ENCODE measurements at regions not wholly inside any gene's neighbourhood (a gene's known extent, or its start where the extent isn't known, plus 50 kb on each side); places are given as distances from the start of the nearest gene placed in this dataset.

DNA sequence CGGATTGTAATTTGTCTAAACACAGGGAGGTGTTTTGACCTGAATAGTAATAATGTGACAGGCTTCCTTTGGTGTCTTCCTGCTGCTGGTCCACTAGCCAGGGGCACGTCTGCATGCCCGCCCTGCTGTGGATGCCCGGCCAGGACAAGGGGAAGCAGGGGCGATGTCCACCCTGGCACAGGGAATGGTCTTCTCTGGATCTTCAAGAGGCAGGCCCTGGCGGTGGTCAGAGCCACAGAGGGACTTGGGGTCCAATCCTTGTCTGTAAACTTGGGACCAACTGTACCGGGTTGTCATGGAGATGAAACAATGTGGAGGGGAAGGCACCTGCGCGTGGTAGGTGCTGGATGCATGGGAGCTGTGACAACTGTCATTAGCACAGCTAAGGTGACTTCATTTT is 134.1 kb downstream of the RPLP1 start:
- no peak for DNase-seq
- TF ChIP-seq, protein P1, sequence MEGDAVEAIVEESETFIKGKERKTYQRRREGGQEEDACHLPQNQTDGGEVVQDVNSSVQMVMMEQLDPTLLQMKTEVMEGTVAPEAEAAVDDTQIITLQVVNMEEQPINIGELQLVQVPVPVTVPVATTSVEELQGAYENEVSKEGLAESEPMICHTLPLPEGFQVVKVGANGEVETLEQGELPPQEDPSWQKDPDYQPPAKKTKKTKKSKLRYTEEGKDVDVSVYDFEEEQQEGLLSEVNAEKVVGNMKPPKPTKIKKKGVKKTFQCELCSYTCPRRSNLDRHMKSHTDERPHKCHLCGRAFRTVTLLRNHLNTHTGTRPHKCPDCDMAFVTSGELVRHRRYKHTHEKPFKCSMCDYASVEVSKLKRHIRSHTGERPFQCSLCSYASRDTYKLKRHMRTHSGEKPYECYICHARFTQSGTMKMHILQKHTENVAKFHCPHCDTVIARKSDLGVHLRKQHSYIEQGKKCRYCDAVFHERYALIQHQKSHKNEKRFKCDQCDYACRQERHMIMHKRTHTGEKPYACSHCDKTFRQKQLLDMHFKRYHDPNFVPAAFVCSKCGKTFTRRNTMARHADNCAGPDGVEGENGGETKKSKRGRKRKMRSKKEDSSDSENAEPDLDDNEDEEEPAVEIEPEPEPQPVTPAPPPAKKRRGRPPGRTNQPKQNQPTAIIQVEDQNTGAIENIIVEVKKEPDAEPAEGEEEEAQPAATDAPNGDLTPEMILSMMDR (IDR thresholded peaks at IDR 0.05; ENCODE audit: low read depth, low read length): no peak
- Histone ChIP-seq H3K27me3 (ENCODE audit: insufficient read depth, low read depth, severe bottlenecking) (no peaks in the 10 kb centered on the region), H3K36me3 (no peaks in the 10 kb centered on the region), H3K27ac (no peak overlapping the region), H3K9me3 (ENCODE audit: severe bottlenecking) (no peaks in the 10 kb centered on the region), H3K4me3 (ENCODE audit: low read depth, low read length) (no peak overlapping the region)

GRCh38 chr15:69587723-69588426 is 135.3 kb downstream of the RPLP1 start:
- H3K9me3 ChIP-seq (ENCODE audit: severe bottlenecking): no peaks in the 10 kb centered on the region
- no peaks in the 10 kb centered on the region for H3K27me3 ChIP-seq (ENCODE audit: insufficient read depth, low read depth, severe bottlenecking)
- no peak overlapping the region for H3K27ac ChIP-seq
- no peak for DNase-seq
- no peaks in the 10 kb centered on the region for H3K36me3 ChIP-seq
- H3K4me3 ChIP-seq (ENCODE audit: low read depth, low read length): no peak overlapping the region
- TF ChIP-seq, protein P1 (IDR thresholded peaks at IDR 0.05; ENCODE audit: low read depth, low read length): no peak

DNA sequence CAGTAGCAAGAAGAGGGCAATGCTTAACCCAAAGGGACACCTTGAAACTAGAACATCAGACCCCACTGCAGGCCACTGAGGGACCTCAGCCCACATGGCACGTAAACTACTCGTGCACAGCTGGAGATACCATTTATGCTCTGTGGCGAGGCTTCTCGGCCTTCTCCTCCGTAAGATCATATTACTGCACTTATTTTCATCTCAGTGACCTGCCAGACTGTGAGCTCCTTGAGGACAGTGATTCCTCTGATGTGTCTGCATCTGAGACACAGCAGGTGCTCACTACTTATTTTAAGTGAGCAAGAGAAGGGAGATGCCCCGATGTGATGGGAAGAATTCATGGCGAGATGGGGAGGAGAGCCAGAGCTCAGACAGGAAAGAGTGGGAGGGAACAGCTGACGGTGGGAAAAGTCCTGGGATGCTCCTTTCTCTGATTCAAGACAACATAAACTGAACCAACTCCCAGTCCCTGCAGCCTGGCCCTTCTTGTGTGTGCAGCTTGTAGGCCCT is 137.6 kb downstream of the RPLP1 start:
- no peak for DNase-seq
- Histone ChIP-seq H3K36me3 (no peaks in the 10 kb centered on the region), H3K27me3 (ENCODE audit: insufficient read depth, low read depth, severe bottlenecking) (no peaks in the 10 kb centered on the region), H3K27ac (no peak overlapping the region), H3K9me3 (ENCODE audit: severe bottlenecking) (no peaks in the 10 kb centered on the region), H3K4me3 (ENCODE audit: low read depth, low read length) (no peak overlapping the region)
- TF ChIP-seq, protein P1 (IDR thresholded peaks at IDR 0.05; ENCODE audit: low read depth, low read length): no peak

- TF ChIP-seq, protein P1 (IDR thresholded peaks at IDR 0.05; ENCODE audit: low read depth, low read length): no peak
- H3K27ac ChIP-seq: no peak overlapping the region
- H3K27me3 ChIP-seq (ENCODE audit: insufficient read depth, low read depth, severe bottlenecking): no peaks in the 10 kb centered on the region
- no peak for DNase-seq
- H3K36me3 ChIP-seq: no peaks in the 10 kb centered on the region
- no peak overlapping the region for H3K4me3 ChIP-seq (ENCODE audit: low read depth, low read length)
- no peaks in the 10 kb centered on the region for H3K9me3 ChIP-seq (ENCODE audit: severe bottlenecking)
Observed at GRCh38 chr15:69590932-69591524, 138.4 kb downstream of the RPLP1 start.

DNA sequence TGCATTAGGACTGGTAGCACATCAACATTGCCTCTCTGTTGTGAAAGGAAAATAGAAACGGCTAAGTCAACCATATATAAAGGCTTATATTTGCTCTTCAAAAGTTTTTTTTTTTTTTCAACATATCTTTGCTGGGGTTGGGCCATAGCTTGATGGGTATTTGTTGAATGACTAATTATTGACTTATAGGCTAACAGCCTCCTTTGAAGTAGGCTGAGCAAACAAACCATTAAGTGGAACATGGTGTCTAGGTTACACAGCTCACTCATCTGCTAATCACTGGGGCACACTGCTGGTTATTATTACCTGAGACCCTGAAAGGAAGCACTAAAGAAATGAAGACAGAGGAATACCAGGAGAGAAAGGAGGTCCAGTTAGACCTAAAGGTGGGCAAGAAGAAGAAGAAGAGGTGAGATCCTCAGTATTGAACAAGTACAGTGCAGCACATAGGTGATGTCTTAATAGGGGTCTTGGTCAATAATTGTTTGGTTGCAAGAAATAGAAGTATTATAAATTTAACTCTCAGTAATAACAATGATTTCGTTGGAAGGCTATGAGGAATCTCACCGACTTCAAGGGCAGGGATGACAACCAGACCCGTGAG is 139.4 kb downstream of the RPLP1 start:
- H3K9me3 ChIP-seq (ENCODE audit: severe bottlenecking): no peaks in the 10 kb centered on the region
- no peaks in the 10 kb centered on the region for H3K27me3 ChIP-seq (ENCODE audit: insufficient read depth, low read depth, severe bottlenecking)
- no peak overlapping the region for H3K27ac ChIP-seq
- no peaks in the 10 kb centered on the region for H3K36me3 ChIP-seq
- no peak overlapping the region for H3K4me3 ChIP-seq (ENCODE audit: low read depth, low read length)
- DNase-seq: no peak
- TF ChIP-seq, protein P1 (IDR thresholded peaks at IDR 0.05; ENCODE audit: low read depth, low read length): no peak

Measured in WERI-Rb-1 (cell line).